DND-41 (cell line): ENCODE measurements at regions not wholly inside any gene's neighbourhood (a gene's known extent, or its start where the extent isn't known, plus 50 kb on each side); places are given as distances from the start of the nearest gene placed in this dataset.

ENCODE experiments used
- CTCF ChIP-seq: IDR thresholded peaks from 2 replicates; pipeline ENCODE4 v1.5.1; 2012; ENCODE audit warnings: borderline replicate concordance, low read length, moderate library complexity, mild to moderate bottlenecking; ENCODE audit not compliant: poor library complexity, severe bottlenecking; ENCODE audit errors: extremely low read depth
- EZH2 ChIP-seq: IDR thresholded peaks from 3 replicates; pipeline ENCODE4 v1.6.1; 2012; ENCODE audit warnings: borderline replicate concordance, low read depth, mild to moderate bottlenecking, moderate library complexity, low read length, inconsistent platforms; ENCODE audit not compliant: severe bottlenecking

- TF ChIP-seq CTCF, result no peak
- no peak for TF ChIP-seq EZH2
Observed at GRCh38 chr18:40197711-40198110, 1757.3 kb upstream of the PIK3C3 start.
